SIG-M5 (cell line): ENCODE measurements at regions not wholly inside any gene's neighbourhood (a gene's known extent, or its start where the extent isn't known, plus 50 kb on each side); places are given as distances from the start of the nearest gene placed in this dataset.
A peak's percentile ranks its signal among the peaks of the same experiment; 100 is the strongest.

Experiments
- DNase-seq: peaks from one replicate; lab custom pipeline; 2025; lab: John Stamatoyannopoulos, UW

DNA sequence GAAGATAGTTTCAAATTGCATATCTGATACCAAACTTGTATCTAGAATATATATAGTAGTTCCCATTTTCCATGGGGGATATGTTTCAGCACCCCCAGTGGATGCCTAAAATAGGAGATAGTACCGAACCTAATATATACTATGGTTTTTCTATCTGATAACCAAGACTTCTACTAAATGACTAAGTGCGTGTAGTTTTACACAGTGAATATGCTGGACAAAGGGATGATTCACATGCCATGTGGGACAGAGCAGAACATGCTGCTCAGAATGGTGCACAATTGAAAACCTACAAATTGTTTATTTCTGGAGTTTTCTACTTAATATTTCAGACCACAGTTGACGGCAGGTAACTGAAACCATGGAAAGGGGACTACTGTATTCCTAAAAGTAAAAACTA, 73.4 kb upstream of the TP63 start:
- DNase-seq, result no peak

DNA sequence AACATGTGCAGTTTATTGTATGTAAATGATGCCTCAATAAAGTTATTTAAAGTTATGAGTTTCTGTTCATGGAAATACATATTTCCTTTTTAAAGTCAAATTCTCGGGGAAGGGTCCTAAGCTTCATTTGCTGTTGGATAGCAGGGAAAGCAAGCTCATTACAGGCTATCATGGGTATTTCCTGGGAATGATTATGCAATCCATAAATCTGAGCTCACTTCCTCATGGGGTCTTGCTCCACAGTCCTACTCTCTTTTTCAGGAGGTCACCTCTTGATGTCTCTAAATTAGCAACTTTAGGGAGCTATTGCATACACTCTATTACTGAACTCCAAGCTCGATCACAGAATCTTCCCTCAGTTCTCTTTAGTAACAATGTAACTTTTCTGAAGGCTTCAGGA, 69.9 kb upstream of the TP63 start:
- DNase-seq, result no peak

DNA sequence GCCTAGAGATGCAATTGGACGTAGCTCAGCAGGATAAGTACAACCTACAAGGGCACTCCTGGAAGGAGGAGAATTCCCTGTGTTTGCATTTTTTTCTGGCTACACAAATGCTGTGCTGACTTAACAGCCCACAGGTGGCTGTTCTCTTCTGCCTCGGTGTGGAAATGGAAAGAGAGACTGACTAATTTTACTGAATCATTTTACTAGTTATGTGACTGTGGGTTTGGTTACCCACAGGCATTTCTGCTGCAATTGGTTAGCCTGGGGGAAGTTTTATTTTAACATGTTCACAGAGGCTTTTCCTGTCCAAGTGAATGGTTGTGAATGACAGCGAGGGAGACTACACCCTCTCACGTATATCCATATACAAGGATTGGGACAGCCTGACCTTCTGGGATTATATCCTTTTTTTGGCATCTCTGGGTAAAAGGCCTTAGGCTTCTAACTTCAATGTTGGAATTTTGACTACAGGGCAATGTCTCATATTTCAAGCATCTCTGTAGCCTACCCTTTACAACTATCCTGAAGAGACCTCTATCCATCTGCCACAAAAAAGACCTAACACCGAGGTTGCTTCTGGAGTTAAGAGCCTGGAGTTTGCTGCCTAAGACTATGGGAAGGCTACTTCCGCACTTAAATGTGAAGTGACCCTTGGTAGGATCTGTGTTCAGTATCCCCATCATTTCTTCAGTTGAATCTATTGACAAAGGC, 67.2 kb upstream of the TP63 start:
- DNase-seq, result peak; percentile 36

DNA sequence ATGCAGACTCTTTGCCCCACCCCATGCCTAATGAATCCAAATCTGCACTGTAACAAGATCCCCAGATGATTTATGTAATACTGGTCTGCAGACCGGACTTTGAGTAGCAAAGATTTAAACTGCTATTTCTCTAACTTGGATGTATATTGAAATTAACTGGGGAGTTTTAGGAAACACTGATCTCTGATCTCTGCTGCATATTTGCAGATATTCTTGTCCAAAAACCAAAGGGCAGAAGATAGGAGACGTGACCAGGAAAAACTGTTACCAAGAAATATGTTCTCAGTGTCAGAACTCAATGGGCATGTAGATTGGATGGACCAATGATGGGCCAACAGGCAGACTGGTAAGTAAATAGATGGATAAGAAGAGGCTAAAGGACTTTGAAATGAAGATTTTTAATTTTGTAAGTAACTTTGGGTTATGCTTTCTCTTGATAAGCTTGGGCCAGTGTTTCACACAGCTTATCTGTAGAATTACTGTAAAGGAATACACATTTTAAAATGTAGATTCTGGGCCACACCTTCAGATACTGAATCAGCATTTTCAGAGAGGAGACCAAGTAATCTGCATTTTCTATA, 64.5 kb upstream of the TP63 start:
- no peak for DNase-seq

DNA sequence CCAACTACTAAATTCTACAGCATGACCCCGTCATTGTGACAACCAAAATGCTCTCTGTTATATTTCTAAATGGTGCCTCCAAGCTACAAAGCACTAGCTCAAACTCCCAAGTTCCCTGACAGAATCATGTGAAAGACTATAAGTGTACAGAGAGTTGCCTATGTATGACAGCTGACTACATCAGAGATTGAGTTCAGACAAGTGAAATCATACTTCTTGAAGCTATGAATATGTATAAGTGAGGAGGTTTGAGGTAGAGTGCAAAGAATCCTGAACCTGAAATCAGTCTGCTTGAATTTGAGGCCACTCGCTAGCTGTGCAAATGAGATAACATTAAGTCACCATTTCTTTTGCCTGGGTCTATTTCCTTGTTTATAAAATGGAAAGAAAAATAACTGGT, 63.9 kb upstream of the TP63 start:
- no peak for DNase-seq

DNA sequence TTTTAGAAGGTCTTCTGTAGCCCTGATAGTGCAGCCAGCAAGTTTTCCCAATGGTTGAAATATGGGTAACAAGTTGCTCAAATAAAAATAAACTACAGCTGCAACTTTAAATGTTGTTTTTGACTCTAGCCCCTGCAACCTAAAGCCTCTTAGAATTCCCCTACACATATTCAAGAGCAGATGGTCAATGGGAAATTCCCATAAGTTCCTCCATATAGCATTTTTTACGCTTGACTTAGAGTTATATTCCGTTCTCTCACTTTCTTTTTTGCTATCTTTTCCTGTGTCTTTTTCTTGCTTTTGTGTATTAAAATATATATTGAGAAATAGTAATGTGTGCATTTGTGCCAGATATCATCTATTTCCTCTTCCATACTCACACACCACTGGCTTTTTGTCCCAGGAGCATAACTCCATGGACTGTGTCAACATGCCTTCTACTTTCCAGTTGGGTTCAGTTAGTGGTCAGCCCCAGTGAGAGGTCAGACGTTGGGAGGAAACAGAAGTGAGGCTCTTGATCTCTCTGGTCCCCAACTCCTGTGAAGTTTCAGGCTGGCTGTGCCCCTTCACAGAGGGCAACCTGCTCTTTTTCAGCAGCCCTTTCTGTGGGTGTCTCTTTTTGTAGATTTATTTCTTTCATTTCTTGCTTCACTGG, 63.3 kb upstream of the TP63 start:
- DNase-seq, result no peak

DNA sequence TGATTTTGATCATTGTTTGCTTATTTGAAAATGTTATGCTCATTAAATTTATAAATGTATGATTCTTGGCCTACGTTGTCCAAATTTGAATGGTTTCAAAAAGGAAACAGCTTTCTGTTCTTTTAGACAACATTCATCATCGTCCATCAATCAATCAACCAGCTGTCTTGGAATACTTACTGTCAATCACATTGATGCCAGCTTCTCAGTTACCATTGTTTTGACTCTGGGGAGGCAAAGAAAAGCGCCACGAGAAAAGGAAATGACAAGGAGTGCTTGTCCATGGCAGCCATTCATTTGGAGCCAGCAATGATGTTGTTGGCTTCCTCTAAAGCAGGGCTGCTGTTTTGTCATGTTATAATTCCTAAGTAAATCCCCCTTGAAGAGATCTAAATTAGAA, 62.2 kb upstream of the TP63 start:
- no peak for DNase-seq

DNA sequence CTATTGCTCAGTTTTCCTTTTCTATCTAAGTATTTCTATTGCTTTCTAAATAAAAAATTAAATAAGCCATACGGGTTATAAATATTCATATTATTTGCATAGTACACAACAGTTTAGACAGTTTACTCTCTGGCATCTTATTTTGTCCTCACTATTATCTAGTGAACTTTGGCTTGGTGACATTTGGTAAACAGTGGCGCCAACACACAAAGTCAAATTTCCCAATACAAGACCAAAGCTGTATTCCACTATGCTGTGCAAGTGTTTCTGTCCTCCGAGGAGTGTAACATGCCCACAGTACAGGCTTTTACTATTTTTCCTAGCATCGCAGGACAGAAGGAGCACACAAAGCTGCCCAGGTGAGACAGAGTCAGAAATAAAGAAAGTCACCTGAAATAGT, 61.7 kb upstream of the TP63 start:
- no peak for DNase-seq

DNA sequence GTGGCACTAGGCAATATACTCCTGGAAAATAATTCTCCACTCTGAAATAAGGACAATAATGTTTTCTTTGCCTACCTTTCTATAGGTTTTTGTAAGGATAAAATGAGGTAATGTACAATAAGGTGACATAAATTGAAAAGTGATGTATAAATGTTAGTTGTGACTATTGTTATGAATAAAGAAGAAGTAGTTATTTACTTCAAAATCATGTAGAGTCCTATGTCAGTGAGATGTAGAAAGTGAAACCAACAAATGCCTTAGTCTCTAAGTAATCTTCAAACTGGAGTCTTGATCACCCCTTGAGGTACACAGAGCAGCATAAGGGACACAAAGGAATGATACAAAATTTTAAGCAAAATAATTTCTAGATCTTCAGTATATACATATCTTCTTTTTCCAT, 60.3 kb upstream of the TP63 start:
- no peak for DNase-seq

DNA sequence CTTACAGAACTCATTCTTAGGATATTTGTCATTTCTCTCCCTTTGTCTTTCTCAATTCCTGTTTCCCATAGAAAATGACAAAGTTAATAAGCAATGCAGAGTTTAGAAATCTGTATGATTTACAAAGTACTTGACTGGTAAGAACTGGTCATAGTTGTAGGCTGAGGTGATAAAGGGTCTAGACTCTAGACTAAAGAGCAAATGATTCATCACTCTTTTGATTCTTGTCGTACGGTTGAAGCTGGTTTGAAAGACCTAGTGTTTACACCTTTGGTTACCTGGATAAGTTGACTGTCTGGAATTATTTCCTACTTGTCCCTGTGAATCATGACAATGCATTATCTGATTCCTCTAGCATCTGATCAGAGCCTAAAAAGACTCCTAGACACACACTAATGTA, 58.9 kb upstream of the TP63 start:
- no peak for DNase-seq

DNA sequence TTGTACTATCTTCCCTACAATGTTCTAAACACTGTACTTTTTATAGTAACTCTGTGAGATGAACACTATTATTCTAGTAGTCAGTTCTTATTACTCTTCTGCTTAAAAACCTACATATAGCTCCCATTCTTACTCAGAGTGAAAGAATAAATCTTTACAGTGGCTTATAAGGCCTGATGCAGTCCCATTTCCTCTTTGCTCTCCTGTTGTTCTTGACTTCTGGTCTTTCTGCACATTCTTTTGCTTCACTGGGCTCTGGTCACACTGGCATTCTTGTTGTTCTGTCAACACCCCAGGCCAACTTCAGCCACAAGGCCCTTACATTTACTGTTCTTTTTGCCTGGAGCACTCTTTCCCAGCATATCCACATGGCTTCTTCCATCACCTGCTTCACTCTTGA, 58.2 kb upstream of the TP63 start:
- no peak for DNase-seq

DNA sequence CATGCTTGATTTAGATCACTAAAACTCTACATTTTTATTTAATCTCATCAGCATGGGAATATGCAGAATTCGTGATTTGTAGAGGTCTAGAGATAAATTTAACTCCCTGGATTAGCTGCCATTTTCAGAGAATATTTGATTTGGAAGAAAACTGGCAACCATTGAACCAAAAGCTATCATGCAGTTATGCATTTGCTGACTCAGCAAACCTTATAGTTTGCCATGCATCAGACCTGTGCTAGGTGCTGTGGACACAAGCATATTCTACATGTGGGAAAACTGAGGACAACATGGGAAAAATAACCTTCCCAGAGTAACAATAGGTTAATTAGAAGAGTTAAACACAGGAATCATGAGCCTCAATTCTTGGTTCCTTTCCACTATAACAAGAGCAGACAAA, 54.7 kb upstream of the TP63 start:
- no peak for DNase-seq

DNA sequence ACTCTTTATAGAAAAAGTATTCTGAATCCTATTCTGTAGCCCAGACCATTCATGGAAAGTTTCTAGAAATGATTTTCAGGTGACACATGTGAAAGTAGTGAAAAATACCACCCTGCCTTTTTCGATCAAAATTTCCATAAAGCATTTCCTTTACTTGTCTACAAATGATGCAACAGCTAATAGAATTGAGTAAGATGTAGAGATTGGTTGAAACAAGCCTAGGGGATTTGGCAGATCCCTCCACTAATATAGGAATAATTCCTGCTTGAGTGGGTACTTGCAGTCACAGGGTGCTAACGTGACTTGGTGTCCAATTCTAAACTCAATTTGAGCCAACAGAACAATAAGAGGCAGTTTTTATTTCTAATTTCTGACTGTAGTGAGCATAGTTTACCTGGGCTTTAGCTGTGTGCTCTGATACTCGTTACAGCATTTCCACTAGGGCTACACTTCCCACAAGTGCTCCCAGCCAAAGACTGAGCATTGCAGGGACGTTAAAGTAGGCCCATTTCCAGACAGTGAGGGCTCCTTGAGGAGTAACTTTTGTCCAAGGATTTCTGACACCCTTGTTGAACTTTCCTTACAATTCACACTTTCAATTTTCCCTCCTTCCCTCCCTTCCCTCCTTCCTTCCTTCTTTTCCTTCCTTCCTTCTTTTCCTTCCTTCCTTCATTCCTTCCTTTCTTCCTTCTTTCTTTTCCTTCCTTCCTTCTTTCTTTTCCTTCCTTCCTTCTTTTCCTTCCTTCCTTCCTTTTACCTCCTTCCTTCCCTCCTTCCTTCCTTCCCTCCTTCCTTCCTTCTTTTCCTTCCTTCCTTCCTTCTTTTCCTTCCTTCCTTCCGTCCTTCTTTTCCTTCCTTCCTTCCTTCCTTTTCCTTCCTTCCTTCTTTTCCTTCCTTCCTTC, 53.9 kb upstream of the TP63 start:
- no peak for DNase-seq

DNA sequence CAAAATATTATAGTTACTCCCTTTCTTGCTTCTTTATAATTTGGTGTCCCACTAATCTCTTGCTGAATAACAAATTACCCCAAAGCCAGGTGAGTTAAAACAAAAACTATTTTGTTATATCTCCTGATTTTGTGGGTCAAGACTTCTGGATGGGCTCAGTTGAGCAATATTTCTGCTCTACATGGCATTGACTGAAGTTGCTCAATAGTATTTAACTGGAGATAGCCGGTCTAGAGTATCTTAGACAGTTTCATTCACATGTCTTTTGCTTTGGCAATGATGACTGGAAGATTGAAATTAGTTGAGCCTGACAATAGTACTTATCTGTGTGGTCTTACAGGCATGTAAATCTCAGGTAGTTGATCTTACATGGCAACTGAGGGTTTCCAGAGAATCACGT, 51.0 kb upstream of the TP63 start:
- DNase-seq, result no peak
